GM18498 (cell line): ENCODE measurements at regions not wholly inside any gene's neighbourhood (a gene's known extent, or its start where the extent isn't known, plus 50 kb on each side); places are given as distances from the start of the nearest gene placed in this dataset.

ENCODE experiments used
- ATAC-seq: cut with Tn5 transposase; IDR thresholded peaks from one replicate; pipeline ENCODE4 v1.9.1; 2021; ENCODE audit warnings: mild to moderate bottlenecking, moderate library complexity; ENCODE audit not compliant: unreplicated experiment

GRCh38 chr9:82923912-82924605 lies 138.9 kb downstream of the RASEF start:
- no peak for ATAC-seq
